ENCODE measurements at regions not wholly inside any gene's neighbourhood (a gene's known extent, or its start where the extent isn't known, plus 50 kb on each side); places are given as distances from the start of the nearest gene placed in this dataset.
"Not testable (repeated sequence)": the region's sequence is repeated elsewhere in the genome, so short reads cannot be mapped to it uniquely, and the experiment has no call there.

- intact Hi-C loops (cut with micrococcal nuclease), result no loop called here
- ATAC-seq, result no peak
- DNase-seq, result no peak
Measured at GRCh38 chr3:6753536-6753935, 107.4 kb upstream of the GRM7 start.

GRCh38 chr3:6769532-6770396, 91.2 kb upstream of the GRM7 start:
- DNase-seq; ATAC-seq; intact Hi-C loops (cut with micrococcal nuclease): not testable (repeated sequence)

DNA sequence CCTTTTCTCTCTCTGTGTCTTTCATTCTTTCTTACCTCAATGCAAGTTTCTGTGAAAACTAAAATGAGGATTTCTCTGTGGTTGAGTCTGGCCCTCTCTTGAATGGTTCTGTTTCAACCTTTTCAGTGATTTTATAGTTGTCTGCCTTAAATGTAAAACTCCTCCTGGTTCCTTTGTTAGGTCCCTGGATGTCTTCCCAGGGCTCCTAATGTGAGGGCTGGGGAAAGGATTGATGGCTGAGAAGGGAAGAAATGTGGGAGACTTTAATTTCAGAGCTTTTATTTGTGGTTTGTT, 90.6 kb upstream of the GRM7 start:
- no peak for ATAC-seq
- intact Hi-C loops (cut with micrococcal nuclease), result no loop called here
- no peak for DNase-seq

GRCh38 chr3:6771171-6771570, 89.7 kb upstream of the GRM7 start:
- ATAC-seq (no peak), DNase-seq (no peak)
- intact Hi-C loops (cut with micrococcal nuclease), result no loop called here

- intact Hi-C loops (cut with micrococcal nuclease), result no loop called here
- no peak for DNase-seq
Measured at GRCh38 chr3:6779140-6779539, 81.8 kb upstream of the GRM7 start.

GRCh38 chr3:6781092-6781491, 79.8 kb upstream of the GRM7 start:
- intact Hi-C loops (cut with micrococcal nuclease), result no loop called here
- no peak for DNase-seq
- ATAC-seq, result no peak

More at GRCh38 chr3:6779140-6779539, 81.8 kb upstream of the GRM7 start:
- no peak for ATAC-seq

DNA sequence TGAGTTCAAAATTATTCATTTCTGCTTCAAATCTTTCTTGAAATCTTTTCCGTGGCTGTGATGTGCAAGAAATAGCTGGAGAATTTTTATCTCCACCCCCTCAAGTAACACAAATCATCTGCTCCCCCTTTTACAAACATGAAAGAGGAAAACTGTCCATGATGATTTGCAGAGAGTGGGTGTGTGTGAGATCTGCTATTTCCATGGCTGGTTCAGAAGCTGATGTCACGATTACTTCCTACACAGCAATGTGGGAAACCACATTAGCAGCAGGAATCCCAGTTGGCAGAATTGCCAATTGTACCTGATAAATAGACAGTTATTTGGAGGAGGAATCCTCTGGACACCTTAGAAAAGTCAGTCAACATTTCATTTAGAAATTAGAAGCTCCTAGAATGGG, 75.2 kb upstream of the GRM7 start:
- ATAC-seq (no peak), DNase-seq (no peak)
- intact Hi-C loops (cut with micrococcal nuclease), result no loop called here

DNA sequence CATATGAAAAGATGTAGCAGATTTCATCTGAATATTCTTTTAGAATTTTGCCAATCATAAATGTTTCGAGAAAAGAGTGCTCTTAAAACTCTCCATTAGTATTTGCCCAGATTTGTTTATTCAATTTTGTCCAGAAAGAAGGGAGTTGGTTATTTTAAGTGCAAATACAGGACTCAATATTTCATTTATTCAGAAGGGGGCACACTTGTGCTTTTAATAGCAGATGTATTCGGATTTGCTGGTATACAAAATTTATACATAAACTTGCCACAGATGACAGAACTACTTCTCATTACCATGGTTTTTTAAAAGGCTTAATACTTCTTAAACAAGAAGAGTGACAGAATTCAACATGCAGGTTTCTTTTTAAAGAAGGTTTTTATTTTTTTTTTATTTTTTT, 69.8 kb upstream of the GRM7 start:
- DNase-seq (no peak), ATAC-seq (no peak)
- intact Hi-C loops (cut with micrococcal nuclease), result loop anchor here (5.0 kb wide), 1 partner anchor 1321 kb away; no protein-coding TSS in a partner anchor

GRCh38 chr3:6799264-6799915, 61.5 kb upstream of the GRM7 start:
- DNase-seq (peak; percentile 29), ATAC-seq (no peak)
- intact Hi-C loops (cut with micrococcal nuclease), result no loop called here

DNA sequence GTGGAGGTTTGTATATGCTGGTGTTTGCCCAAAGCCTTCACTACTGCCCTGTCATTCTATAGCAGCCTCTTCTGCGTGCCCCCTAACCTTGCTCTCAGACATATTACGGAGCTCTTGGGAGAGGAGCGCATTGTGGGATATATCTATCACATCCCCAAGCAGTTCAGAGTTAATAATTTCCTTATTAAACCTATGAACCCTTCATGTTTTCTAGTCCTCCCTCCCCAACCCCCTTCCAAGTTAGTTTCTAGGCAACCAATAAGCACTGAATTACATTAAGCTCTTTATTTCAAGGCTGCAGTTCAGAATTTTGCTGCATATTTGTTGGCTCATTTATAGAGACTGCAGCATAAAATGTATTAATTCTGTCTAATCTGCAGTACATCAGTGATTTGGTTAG, 57.3 kb upstream of the GRM7 start:
- ATAC-seq (no peak), DNase-seq (no peak)
- intact Hi-C loops (cut with micrococcal nuclease), result no loop called here

DNA sequence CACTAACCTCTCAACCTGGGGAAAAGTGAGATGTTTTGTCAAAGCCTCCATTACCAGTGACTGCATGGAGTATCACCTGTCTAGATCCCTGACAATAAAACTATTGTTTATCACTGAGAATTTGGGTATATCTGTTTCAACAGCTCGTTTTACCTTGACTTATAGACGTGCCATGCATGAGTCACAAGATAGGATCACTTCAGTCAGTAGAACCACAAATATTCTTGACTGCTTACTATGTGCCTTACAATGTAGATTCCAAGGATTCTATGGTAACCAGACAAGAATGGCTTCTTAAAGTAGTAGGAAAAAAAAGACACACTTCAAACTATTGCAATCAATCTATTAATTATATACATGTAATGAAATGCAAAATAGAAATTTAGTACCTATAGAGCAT, 55.7 kb upstream of the GRM7 start:
- DNase-seq (no peak), ATAC-seq (no peak)
- intact Hi-C loops (cut with micrococcal nuclease), result no loop called here

- DNase-seq (no peak), ATAC-seq (no peak)
- intact Hi-C loops (cut with micrococcal nuclease), result no loop called here
Measured at GRCh38 chr3:6806991-6807390, 53.9 kb upstream of the GRM7 start.

DNA sequence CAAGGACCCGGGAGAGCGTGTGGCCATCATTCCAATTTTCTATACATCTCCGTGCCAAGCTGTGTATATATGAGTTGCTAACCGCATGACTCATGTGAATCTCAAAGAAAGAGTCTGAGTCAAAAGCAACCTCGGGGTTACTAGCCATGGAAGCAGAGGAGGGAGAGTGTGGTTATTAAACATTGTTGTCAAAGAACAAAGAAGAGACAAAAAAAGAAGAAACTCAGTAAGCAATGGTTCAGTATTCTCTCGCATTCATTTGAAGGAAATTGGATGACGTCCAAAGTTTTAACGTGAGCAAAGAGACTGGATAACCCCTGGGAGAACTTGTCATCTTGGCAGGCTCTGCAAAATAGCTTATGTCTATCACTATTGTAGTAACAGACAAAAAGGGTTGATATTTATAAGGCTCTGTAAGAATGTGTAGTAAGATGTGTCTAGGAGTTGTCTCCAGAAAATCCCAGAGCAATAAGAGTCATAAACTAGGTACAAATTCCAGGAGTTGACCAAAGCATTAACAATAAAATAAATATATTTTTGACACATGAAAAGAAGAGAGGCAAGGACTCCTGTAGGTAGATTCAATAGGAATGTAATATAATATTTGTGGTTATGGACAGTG, 52.8 kb upstream of the GRM7 start:
- DNase-seq, result no peak
- no peak for ATAC-seq
- intact Hi-C loops (cut with micrococcal nuclease), result no loop called here

- intact Hi-C loops (cut with micrococcal nuclease), result no loop called here
- no peak for ATAC-seq
- no peak for DNase-seq
Measured at GRCh38 chr3:6809349-6809748, 51.6 kb upstream of the GRM7 start.

Measured in left ventricle myocardium superior (tissue), 1 donor.